Duodenal mucosa (tissue), 2 donors: ENCODE measurements at regions not wholly inside any gene's neighbourhood (a gene's known extent, or its start where the extent isn't known, plus 50 kb on each side); places are given as distances from the start of the nearest gene placed in this dataset.

Source experiments
- H3K27ac ChIP-seq: one replicate; pipeline ENCODE4 v1.7.0; 2013; ENCODE audit warnings: low read depth, low read length
- H3K27me3 ChIP-seq, 2 donors: one replicate each; pipeline ENCODE4 v1.7.0; 2013; ENCODE audit warnings: low read length in 2 of 2, control low read depth in 1 of 2; ENCODE audit not compliant: insufficient read depth in 2 of 2, control insufficient read depth in 1 of 2
- H3K36me3 ChIP-seq, 2 donors: one replicate each; pipeline ENCODE4 v1.7.0; 2013; ENCODE audit warnings: low read length in 2 of 2, control low read depth in 1 of 2; ENCODE audit not compliant: insufficient read depth in 2 of 2, control insufficient read depth in 1 of 2
- H3K4me1 ChIP-seq, 2 donors: one replicate each; pipeline ENCODE4 v1.7.0; 2013; ENCODE audit warnings: low read length in 2 of 2, control low read depth in 1 of 2; ENCODE audit not compliant: insufficient read depth in 2 of 2, control insufficient read depth in 1 of 2
- H3K4me3 ChIP-seq, 2 donors: one replicate each; pipeline ENCODE4 v1.7.0; 2013; ENCODE audit warnings: low read length in 2 of 2, low read depth in 1 of 2
- H3K9ac ChIP-seq, 2 donors: one replicate each; pipeline ENCODE4 v1.7.0; 2013; ENCODE audit warnings: low read length in 2 of 2, low read depth in 1 of 2
- H3K9me3 ChIP-seq, 2 donors: one replicate each; pipeline ENCODE4 v1.7.0; 2013; ENCODE audit warnings: low read length in 2 of 2, control low read depth in 1 of 2; ENCODE audit not compliant: control insufficient read depth in 1 of 2

GRCh38 chr13:83190020-83190419 is 692.3 kb downstream of the SLITRK1 start:
- Histone ChIP-seq H3K9ac (no peak overlapping the region), H3K36me3 (no peaks in the 10 kb centered on the region), H3K27me3 (no peaks in the 10 kb centered on the region), H3K4me1 (no peaks in the 10 kb centered on the region), H3K4me3 (no peak overlapping the region), H3K27ac (no peak overlapping the region), H3K9me3 (peaks cover 8 to 9% of the 10 kb centered on the region in 2 donors)

GRCh38 chr13:83184819-83185218 is 697.5 kb downstream of the SLITRK1 start:
- H3K36me3 ChIP-seq: no peaks in the 10 kb centered on the region
- H3K27me3 ChIP-seq: no peaks in the 10 kb centered on the region
- no peak overlapping the region for H3K9ac ChIP-seq
- no peaks in the 10 kb centered on the region for H3K4me1 ChIP-seq
- H3K27ac ChIP-seq: no peak overlapping the region
- H3K4me3 ChIP-seq: no peak overlapping the region
- peaks cover 5 to 13% of the 10 kb centered on the region in 2 donors for H3K9me3 ChIP-seq

- Histone ChIP-seq H3K27ac (no peak overlapping the region), H3K9ac (no peak overlapping the region), H3K4me3 (no peak overlapping the region), H3K36me3 (no peaks in the 10 kb centered on the region), H3K9me3 (peaks cover 5 to 10% of the 10 kb centered on the region in 2 donors), H3K27me3 (no peaks in the 10 kb centered on the region), H3K4me1 (no peaks in the 10 kb centered on the region)
Measured at GRCh38 chr13:83184150-83184475, 698.2 kb downstream of the SLITRK1 start.

GRCh38 chr13:83183439-83184149 is 698.7 kb downstream of the SLITRK1 start:
- Histone ChIP-seq H3K4me3 (no peak overlapping the region), H3K9me3 (peaks cover 5 to 10% of the 10 kb centered on the region in 2 donors)

GRCh38 chr13:83182845-83183244 is 699.4 kb downstream of the SLITRK1 start:
- H3K27me3 ChIP-seq: no peaks in the 10 kb centered on the region
- no peaks in the 10 kb centered on the region for H3K4me1 ChIP-seq
- H3K27ac ChIP-seq: no peak overlapping the region
- no peak overlapping the region for H3K4me3 ChIP-seq
- no peak overlapping the region for H3K9ac ChIP-seq
- H3K36me3 ChIP-seq: no peaks in the 10 kb centered on the region
- peaks cover 5 to 9% of the 10 kb centered on the region in 2 donors for H3K9me3 ChIP-seq

More at GRCh38 chr13:83183439-83184149, 698.7 kb downstream of the SLITRK1 start:
- H3K9ac ChIP-seq: no peak overlapping the region
- no peaks in the 10 kb centered on the region for H3K4me1 ChIP-seq
- no peaks in the 10 kb centered on the region for H3K36me3 ChIP-seq
- H3K27me3 ChIP-seq: no peaks in the 10 kb centered on the region
- no peak overlapping the region for H3K27ac ChIP-seq

GRCh38 chr13:83178008-83178407 is 704.3 kb downstream of the SLITRK1 start:
- Histone ChIP-seq H3K4me3 (no peak overlapping the region), H3K4me1 (no peaks in the 10 kb centered on the region), H3K9ac (no peak overlapping the region), H3K36me3 (no peaks in the 10 kb centered on the region), H3K27me3 (no peaks in the 10 kb centered on the region), H3K9me3 (peaks cover 0 to 1% of the 10 kb centered on the region in 2 donors), H3K27ac (no peak overlapping the region)

GRCh38 chr13:83168590-83168989 is 713.7 kb downstream of the SLITRK1 start:
- H3K36me3 ChIP-seq: no peaks in the 10 kb centered on the region
- no peaks in the 10 kb centered on the region for H3K27me3 ChIP-seq
- no peaks in the 10 kb centered on the region for H3K4me1 ChIP-seq
- H3K9ac ChIP-seq: no peak overlapping the region
- no peak overlapping the region for H3K27ac ChIP-seq
- H3K4me3 ChIP-seq: no peak overlapping the region
- no peaks in the 10 kb centered on the region for H3K9me3 ChIP-seq

- no peak overlapping the region for H3K9ac ChIP-seq
- H3K4me3 ChIP-seq: no peak overlapping the region
- H3K4me1 ChIP-seq: no peaks in the 10 kb centered on the region
- peaks cover 0 to 4% of the 10 kb centered on the region in 2 donors for H3K9me3 ChIP-seq
- no peaks in the 10 kb centered on the region for H3K36me3 ChIP-seq
- H3K27ac ChIP-seq: no peak overlapping the region
- no peaks in the 10 kb centered on the region for H3K27me3 ChIP-seq
Measured at GRCh38 chr13:83167203-83167602, 715.1 kb downstream of the SLITRK1 start.

- Histone ChIP-seq H3K27me3 (no peaks in the 10 kb centered on the region), H3K36me3 (no peaks in the 10 kb centered on the region), H3K4me3 (no peak overlapping the region), H3K9ac (no peak overlapping the region), H3K27ac (no peak overlapping the region), H3K4me1 (no peaks in the 10 kb centered on the region), H3K9me3 (peaks cover 0 to 4% of the 10 kb centered on the region in 2 donors)
Measured at GRCh38 chr13:83166550-83166949, 715.7 kb downstream of the SLITRK1 start.

GRCh38 chr13:83162493-83162892 is 719.8 kb downstream of the SLITRK1 start:
- H3K9ac ChIP-seq: no peak overlapping the region
- H3K4me3 ChIP-seq: no peak overlapping the region
- no peaks in the 10 kb centered on the region for H3K4me1 ChIP-seq
- H3K27ac ChIP-seq: no peak overlapping the region
- peaks cover 2 to 7% of the 10 kb centered on the region in 2 donors for H3K9me3 ChIP-seq
- no peaks in the 10 kb centered on the region for H3K27me3 ChIP-seq
- H3K36me3 ChIP-seq: no peaks in the 10 kb centered on the region
